SK-N-SH treated with all-trans-retinoic acid at 6 μM for 48 hours (cell line): ENCODE measurements at regions not wholly inside any gene's neighbourhood (a gene's known extent, or its start where the extent isn't known, plus 50 kb on each side); places are given as distances from the start of the nearest gene placed in this dataset.

Experiments used
- ATAC-seq: fragments of 200-7000 bp; cut with Tn5 transposase; 3 replicates; pipeline ENCODE4 v1.9.1; 2020; ENCODE audit warnings: mild to moderate bottlenecking, moderate library complexity
- ARNTL ChIP-seq: fragments of 450-650 bp; formaldehyde crosslinking; IDR thresholded peaks from 2 replicates; pipeline ENCODE4 v1.5.0; 2020; ENCODE audit warnings: low read depth, mild to moderate bottlenecking, moderate library complexity, borderline replicate concordance
- BACH2 ChIP-seq: fragments of 250-450 bp; sonication (Bioruptor Pico); IDR thresholded peaks from 2 replicates; pipeline ENCODE4 v1.9.0; 2021; ENCODE audit warnings: mild to moderate bottlenecking, borderline replicate concordance
- CREB5 ChIP-seq: fragments of 250-450 bp; sonication (Bioruptor Pico); IDR thresholded peaks from 2 replicates; pipeline ENCODE4 v1.5.1; 2020; ENCODE audit warnings: low read depth, mild to moderate bottlenecking, moderate library complexity
- CSDC2 ChIP-seq: fragments of 250-450 bp; sonication (Bioruptor Pico); IDR thresholded peaks from 2 replicates; pipeline ENCODE4 v1.5.0; 2020; ENCODE audit warnings: mild to moderate bottlenecking, moderate library complexity
- CSRNP3 ChIP-seq: fragments of 250-450 bp; sonication (Bioruptor Pico); IDR thresholded peaks from 2 replicates; pipeline ENCODE4 v1.5.1; 2021; ENCODE audit warnings: mild to moderate bottlenecking, moderate library complexity
- ESRRG ChIP-seq: fragments of 250-450 bp; sonication (Bioruptor Pico); IDR thresholded peaks from 2 replicates; pipeline ENCODE4 v1.6.1; 2021; ENCODE audit warnings: mild to moderate bottlenecking
- GLIS3 ChIP-seq: fragments of 250-450 bp; sonication (Bioruptor Pico); IDR thresholded peaks from 2 replicates; pipeline ENCODE4 v1.5.0; 2020; ENCODE audit warnings: mild to moderate bottlenecking, moderate library complexity
- ISL1 ChIP-seq: fragments of 250-450 bp; sonication (Bioruptor Pico); IDR thresholded peaks from 2 replicates; pipeline ENCODE4 v2.1.2; 2022; ENCODE audit warnings: mild to moderate bottlenecking, moderate library complexity
- OSR1 ChIP-seq: fragments of 250-450 bp; sonication (Bioruptor Pico); IDR thresholded peaks from 2 replicates; pipeline ENCODE4 v1.8.0; 2022; ENCODE audit warnings: moderate library complexity, mild to moderate bottlenecking, inconsistent platforms
- PATZ1 ChIP-seq: fragments of 250-450 bp; sonication (Bioruptor Pico); IDR thresholded peaks from 2 replicates; pipeline ENCODE4 v1.8.0; 2020; ENCODE audit warnings: mild to moderate bottlenecking, moderate library complexity, borderline replicate concordance
- POU6F1 ChIP-seq: fragments of 250-450 bp; sonication (Bioruptor Pico); IDR thresholded peaks from 2 replicates; pipeline ENCODE4 v1.8.0; 2021; ENCODE audit warnings: low read depth, mild to moderate bottlenecking, moderate library complexity, borderline replicate concordance
- PPARA ChIP-seq: fragments of 250-450 bp; sonication (Bioruptor Pico); IDR thresholded peaks from 2 replicates; pipeline ENCODE4 v1.5.0; 2020; ENCODE audit warnings: mild to moderate bottlenecking, borderline replicate concordance
- RARB ChIP-seq: fragments of 250-450 bp; sonication (Bioruptor Pico); IDR thresholded peaks from 2 replicates; pipeline ENCODE4 v1.8.0; 2021; ENCODE audit warnings: mild to moderate bottlenecking, moderate library complexity
- SNAI2 ChIP-seq: fragments of 250-450 bp; sonication (Bioruptor Pico); IDR thresholded peaks from 2 replicates; pipeline ENCODE4 v1.5.0; 2020; ENCODE audit warnings: mild to moderate bottlenecking, moderate library complexity
- TCF4 ChIP-seq: fragments of 250-450 bp; sonication (Bioruptor Pico); IDR thresholded peaks from 2 replicates; pipeline ENCODE4 v1.8.0; 2021; ENCODE audit warnings: mild to moderate bottlenecking, moderate library complexity, borderline replicate concordance
- TOX ChIP-seq: fragments of 250-450 bp; sonication (Bioruptor Pico); IDR thresholded peaks from 2 replicates; pipeline ENCODE4 v1.8.0; 2021; ENCODE audit warnings: mild to moderate bottlenecking, moderate library complexity, borderline replicate concordance
- ZC3H10 ChIP-seq: fragments of 250-450 bp; sonication (Bioruptor Pico); IDR thresholded peaks from 2 replicates; pipeline ENCODE4 v1.5.1; 2021; ENCODE audit warnings: mild to moderate bottlenecking, moderate library complexity
- ZFP3 ChIP-seq: fragments of 250-450 bp; sonication (Bioruptor Pico); IDR thresholded peaks from 2 replicates; pipeline ENCODE4 v1.5.0; 2020; ENCODE audit warnings: mild to moderate bottlenecking, moderate library complexity
- ZFP30 ChIP-seq: fragments of 450-650 bp; formaldehyde crosslinking; IDR thresholded peaks from 2 replicates; pipeline ENCODE4 v1.5.0; 2022; ENCODE audit warnings: mild to moderate bottlenecking, moderate library complexity
- ZNF565 ChIP-seq: fragments of 450-650 bp; formaldehyde crosslinking; conservative IDR thresholded peaks from 2 replicates; pipeline ENCODE4 v1.5.0; 2020; ENCODE audit warnings: low read depth, mild to moderate bottlenecking, moderate library complexity
- ZNF70 ChIP-seq: fragments of 450-650 bp; formaldehyde crosslinking; IDR thresholded peaks from 2 replicates; pipeline ENCODE4 v1.5.0; 2020; ENCODE audit warnings: mild to moderate bottlenecking, moderate library complexity
- ZNF8 ChIP-seq: fragments of 450-650 bp; formaldehyde crosslinking; IDR thresholded peaks from 2 replicates; pipeline ENCODE4 v1.5.0; 2020; ENCODE audit warnings: mild to moderate bottlenecking, moderate library complexity

GRCh38 chr3:34988296-34988695 is 651.0 kb upstream of the ARPP21 start:
- no peak for TF ChIP-seq PPARA (CRISPR knock-in tag)
- no peak for TF ChIP-seq ZFP30
- no peak for TF ChIP-seq ZFP3
- no peak for TF ChIP-seq ZC3H10 (CRISPR knock-in tag)
- TF ChIP-seq TOX = no peak
- TF ChIP-seq ISL1 (CRISPR knock-in tag) = no peak
- no peak for TF ChIP-seq ZNF565 (CRISPR knock-in tag)
- TF ChIP-seq BACH2 (CRISPR knock-in tag) = no peak
- TF ChIP-seq POU6F1 (CRISPR knock-in tag) = no peak
- TF ChIP-seq OSR1 = no peak
- no peak for TF ChIP-seq ESRRG (CRISPR knock-in tag)
- TF ChIP-seq RARB (CRISPR knock-in tag) = no peak
- no peak for TF ChIP-seq ZNF8
- TF ChIP-seq CSRNP3 (CRISPR knock-in tag) = no peak
- no peak for TF ChIP-seq CREB5 (CRISPR knock-in tag)
- no peak for TF ChIP-seq ZNF70 (CRISPR knock-in tag)
- TF ChIP-seq GLIS3 = no peak
- no peak for ATAC-seq

GRCh38 chr3:34995796-34996430 is 643.4 kb upstream of the ARPP21 start:
- TF ChIP-seq BACH2 (CRISPR knock-in tag) (no peak), RARB (CRISPR knock-in tag) (no peak), PPARA (CRISPR knock-in tag) (no peak), PATZ1 (CRISPR knock-in tag) (no peak), ZNF70 (CRISPR knock-in tag) (no peak), ZFP30 (no peak), SNAI2 (no peak), TOX (no peak), OSR1 (no peak), ZFP3 (no peak), CSRNP3 (CRISPR knock-in tag) (no peak), ISL1 (CRISPR knock-in tag) (no peak), ZNF565 (CRISPR knock-in tag) (no peak), ZNF8 (no peak), ARNTL (CRISPR knock-in tag) (no peak)
- no peak for ATAC-seq

- no peak for ATAC-seq
- TF ChIP-seq ZC3H10 (CRISPR knock-in tag) (no peak), ZNF565 (CRISPR knock-in tag) (no peak), TOX (no peak), ISL1 (CRISPR knock-in tag) (peak; percentile 63), BACH2 (CRISPR knock-in tag) (no peak), ZNF70 (CRISPR knock-in tag) (no peak), ZFP3 (no peak), CSDC2 (no peak), TCF4 (CRISPR knock-in tag) (0 out of 2 replicates have a peak, but pooled peaks have one; percentile 24), ZNF8 (no peak)
Measured at GRCh38 chr3:34998902-34999301, 640.4 kb upstream of the ARPP21 start.
